ENCODE measurements at regions not wholly inside any gene's neighbourhood (a gene's known extent, or its start where the extent isn't known, plus 50 kb on each side); places are given as distances from the start of the nearest gene placed in this dataset.
A peak's percentile ranks its signal among the peaks of the same experiment; 100 is the strongest.

DNA sequence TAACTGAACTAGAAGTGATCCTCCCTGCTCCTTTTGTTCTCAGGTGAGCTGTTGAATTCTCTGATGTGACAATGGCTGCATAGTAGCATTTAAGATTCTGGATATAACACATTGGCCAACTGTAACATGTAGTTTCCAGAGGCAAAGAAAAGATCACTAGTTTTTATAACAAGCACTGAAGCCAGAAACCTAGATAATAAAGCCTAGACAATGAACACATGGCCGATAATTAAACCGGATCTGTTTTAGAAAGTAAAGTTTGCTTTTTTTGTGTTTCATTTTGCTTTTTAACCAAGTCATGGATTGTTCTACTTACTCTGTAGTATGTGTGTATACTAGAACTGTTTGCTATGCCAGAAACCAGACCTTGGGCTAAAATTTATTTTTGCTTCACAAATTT is 225.5 kb upstream of the KLHL1 start:
- TF ChIP-seq, protein P1, sequence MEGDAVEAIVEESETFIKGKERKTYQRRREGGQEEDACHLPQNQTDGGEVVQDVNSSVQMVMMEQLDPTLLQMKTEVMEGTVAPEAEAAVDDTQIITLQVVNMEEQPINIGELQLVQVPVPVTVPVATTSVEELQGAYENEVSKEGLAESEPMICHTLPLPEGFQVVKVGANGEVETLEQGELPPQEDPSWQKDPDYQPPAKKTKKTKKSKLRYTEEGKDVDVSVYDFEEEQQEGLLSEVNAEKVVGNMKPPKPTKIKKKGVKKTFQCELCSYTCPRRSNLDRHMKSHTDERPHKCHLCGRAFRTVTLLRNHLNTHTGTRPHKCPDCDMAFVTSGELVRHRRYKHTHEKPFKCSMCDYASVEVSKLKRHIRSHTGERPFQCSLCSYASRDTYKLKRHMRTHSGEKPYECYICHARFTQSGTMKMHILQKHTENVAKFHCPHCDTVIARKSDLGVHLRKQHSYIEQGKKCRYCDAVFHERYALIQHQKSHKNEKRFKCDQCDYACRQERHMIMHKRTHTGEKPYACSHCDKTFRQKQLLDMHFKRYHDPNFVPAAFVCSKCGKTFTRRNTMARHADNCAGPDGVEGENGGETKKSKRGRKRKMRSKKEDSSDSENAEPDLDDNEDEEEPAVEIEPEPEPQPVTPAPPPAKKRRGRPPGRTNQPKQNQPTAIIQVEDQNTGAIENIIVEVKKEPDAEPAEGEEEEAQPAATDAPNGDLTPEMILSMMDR (IDR thresholded peaks at IDR 0.05; ENCODE audit: extremely low read depth, missing control alignments) = no peak
- no peak for DNase-seq (ENCODE audit: low spot score)

DNA sequence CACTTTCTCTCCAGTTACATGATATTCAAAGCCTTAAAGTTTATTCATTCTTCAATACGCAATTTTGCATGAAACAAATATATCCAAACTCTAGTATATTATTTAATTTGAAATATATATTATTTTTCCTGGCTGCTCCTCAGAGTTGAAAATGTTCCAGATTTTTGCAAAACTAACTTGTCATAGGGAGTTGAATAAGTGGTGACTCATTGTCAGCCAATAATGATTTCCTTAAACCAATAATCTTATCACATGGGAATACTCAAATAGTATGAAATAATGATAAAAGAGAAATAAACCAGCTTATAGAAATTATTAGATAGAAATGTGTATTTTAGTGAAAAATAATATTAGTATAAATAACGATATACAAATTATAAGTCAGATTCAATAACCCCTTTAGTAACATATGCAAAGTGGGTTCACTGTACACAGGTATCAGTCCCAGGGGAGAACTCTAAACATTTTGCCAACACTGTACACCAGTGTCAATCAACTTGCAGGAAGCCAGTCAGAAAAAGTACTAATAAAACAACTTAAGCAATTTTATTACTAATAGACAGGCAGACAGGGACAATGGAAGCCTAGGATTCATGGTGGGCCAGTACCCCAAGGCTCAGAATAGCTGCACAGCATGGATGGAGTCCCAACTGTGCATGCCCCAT is 222.6 kb upstream of the KLHL1 start:
- DNase-seq (ENCODE audit: low spot score) = no peak
- TF ChIP-seq, protein P1 (IDR thresholded peaks at IDR 0.05; ENCODE audit: extremely low read depth, missing control alignments) = no peak

DNA sequence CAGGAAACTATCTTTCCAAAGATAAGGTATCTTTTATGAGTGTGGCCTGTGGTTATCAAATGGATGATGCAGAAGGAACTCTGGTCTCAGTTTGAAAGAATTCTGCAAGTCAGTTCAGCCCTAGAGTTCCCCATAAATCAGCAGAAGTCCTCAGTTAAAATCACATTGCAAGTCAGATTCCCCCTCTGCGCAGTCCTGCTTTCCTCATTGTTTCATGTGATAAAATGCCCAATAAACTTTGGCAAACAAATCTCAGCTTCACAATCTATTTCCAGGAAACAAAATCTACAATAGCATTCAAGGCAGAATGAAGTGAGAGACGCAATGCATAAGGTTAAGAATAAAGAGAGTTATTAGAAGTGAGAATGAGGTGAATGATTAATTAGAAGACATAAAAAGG is 216.3 kb upstream of the KLHL1 start:
- DNase-seq (ENCODE audit: low spot score) = no peak
- TF ChIP-seq, protein P1 (IDR thresholded peaks at IDR 0.05; ENCODE audit: extremely low read depth, missing control alignments) = no peak

DNA sequence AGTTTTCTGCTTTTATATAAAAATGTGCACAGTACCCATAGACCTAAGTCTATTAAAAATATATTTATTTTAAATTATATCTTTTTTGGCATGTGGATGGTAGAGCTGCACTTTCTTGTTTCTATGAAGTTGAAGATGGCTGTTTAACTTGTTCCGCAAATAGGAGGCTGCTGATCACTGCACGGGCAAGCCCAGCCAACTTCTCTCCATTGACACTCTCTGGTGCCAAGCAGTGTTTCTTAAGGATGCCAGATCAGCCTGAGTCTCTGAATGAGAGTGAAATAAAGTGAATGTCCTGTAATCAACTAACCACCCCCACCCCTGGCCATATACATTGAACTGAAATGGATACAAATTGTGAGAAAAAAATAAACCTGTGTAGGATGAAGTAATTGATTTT is 202.9 kb upstream of the KLHL1 start:
- TF ChIP-seq, protein P1 (IDR thresholded peaks at IDR 0.05; ENCODE audit: extremely low read depth, missing control alignments) = no peak
- no peak for DNase-seq (ENCODE audit: low spot score)

GRCh38 chr13:70310396-70311119 is 202.3 kb upstream of the KLHL1 start:
- DNase-seq (ENCODE audit: low spot score) = peak; percentile 3
- TF ChIP-seq, protein P1 (IDR thresholded peaks at IDR 0.05; ENCODE audit: extremely low read depth, missing control alignments) = no peak

DNA sequence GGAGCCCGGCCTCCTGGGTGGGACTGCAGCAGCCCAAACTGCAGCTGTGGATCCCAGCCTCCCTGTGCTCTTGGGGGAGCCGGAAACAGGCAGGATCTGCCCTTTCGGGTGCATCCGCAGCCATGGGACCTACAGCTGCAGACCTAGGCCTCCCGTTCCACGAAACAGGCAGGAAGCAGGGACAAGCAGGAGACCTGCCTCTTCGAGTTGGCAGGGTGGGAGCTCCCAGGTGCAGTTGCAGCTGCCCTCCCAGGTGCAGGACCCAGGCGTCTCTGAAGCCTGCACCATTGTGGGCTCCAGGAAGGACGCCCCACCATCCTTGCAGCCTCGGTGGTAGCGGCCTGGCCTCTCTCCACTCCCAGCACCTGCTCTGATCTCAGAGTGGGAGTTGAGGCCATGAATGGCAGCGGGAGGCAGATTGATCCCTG is 189.0 kb upstream of the KLHL1 start:
- no peak for DNase-seq (ENCODE audit: low spot score)

DNA sequence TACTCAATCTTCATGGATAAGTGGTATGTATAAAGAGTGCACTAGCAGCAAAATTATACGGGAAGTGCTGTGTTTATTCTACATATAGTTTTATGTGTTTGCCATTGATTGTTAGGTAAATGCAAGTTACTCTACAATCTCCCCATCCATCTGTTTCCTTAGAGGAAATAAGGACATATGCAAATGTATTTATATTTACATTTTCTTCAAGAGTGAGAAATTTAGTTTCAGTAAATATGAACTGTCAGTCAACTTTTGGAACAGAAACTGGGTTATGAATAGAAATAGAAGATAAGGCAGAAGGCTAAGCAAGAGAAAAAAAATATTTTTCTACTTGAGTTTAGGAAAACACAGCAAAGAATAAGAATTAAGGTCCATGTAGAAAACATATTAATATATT is 176.1 kb upstream of the KLHL1 start:
- TF ChIP-seq, protein P1 (IDR thresholded peaks at IDR 0.05; ENCODE audit: extremely low read depth, missing control alignments) = no peak
- no peak for DNase-seq (ENCODE audit: low spot score)

More for the DNA sequence above, 189.0 kb upstream of the KLHL1 start:
- TF ChIP-seq, protein P1 (IDR thresholded peaks at IDR 0.05; ENCODE audit: extremely low read depth, missing control alignments) = no peak
